ENCODE measurements at regions not wholly inside any gene's neighbourhood (a gene's known extent, or its start where the extent isn't known, plus 50 kb on each side); places are given as distances from the start of the nearest gene placed in this dataset.

- DNase-seq (ENCODE audit: low read depth in 2 of 3, low spot score in 1 of 3): no peak
These were observed 636.2 kb upstream of the IGFBP3 start for GRCh38 chr7:46557295-46557711.

GRCh38 chr7:46554688-46555422 lies 633.8 kb upstream of the IGFBP3 start:
- DNase-seq (ENCODE audit: low read depth in 2 of 3, low spot score in 1 of 3): no peak

GRCh38 chr7:46551603-46552002 lies 630.5 kb upstream of the IGFBP3 start:
- DNase-seq (ENCODE audit: low read depth in 2 of 3, low spot score in 1 of 3): no peak

GRCh38 chr7:46550864-46551263 lies 629.8 kb upstream of the IGFBP3 start:
- DNase-seq (ENCODE audit: low read depth in 2 of 3, low spot score in 1 of 3): no peak

GRCh38 chr7:46549892-46550639 lies 629.0 kb upstream of the IGFBP3 start:
- no peak for DNase-seq (ENCODE audit: low read depth in 2 of 3, low spot score in 1 of 3)

GRCh38 chr7:46549347-46549746 lies 628.3 kb upstream of the IGFBP3 start:
- no peak for DNase-seq (ENCODE audit: low read depth in 2 of 3, low spot score in 1 of 3)

- DNase-seq (ENCODE audit: low read depth in 2 of 3, low spot score in 1 of 3): no peak
These were observed 626.0 kb upstream of the IGFBP3 start for GRCh38 chr7:46547044-46547443.

GRCh38 chr7:46545790-46546189 lies 624.7 kb upstream of the IGFBP3 start:
- DNase-seq (ENCODE audit: low read depth in 2 of 3, low spot score in 1 of 3): no peak

GRCh38 chr7:46544396-46545008 lies 623.4 kb upstream of the IGFBP3 start:
- no peak for DNase-seq (ENCODE audit: low read depth in 2 of 3, low spot score in 1 of 3)

GRCh38 chr7:46542076-46542475 lies 621.0 kb upstream of the IGFBP3 start:
- DNase-seq (ENCODE audit: low read depth in 2 of 3, low spot score in 1 of 3): no peak

GRCh38 chr7:46539892-46540483 lies 618.9 kb upstream of the IGFBP3 start:
- DNase-seq (ENCODE audit: low read depth in 2 of 3, low spot score in 1 of 3): no peak

- no peak for DNase-seq (ENCODE audit: low read depth in 2 of 3, low spot score in 1 of 3)
These were observed 616.3 kb upstream of the IGFBP3 start for GRCh38 chr7:46537191-46537905.

GRCh38 chr7:46534664-46535588 lies 613.9 kb upstream of the IGFBP3 start:
- no peak for DNase-seq (ENCODE audit: low read depth in 2 of 3, low spot score in 1 of 3)

- DNase-seq (ENCODE audit: low read depth in 2 of 3, low spot score in 1 of 3): no peak
These were observed 612.9 kb upstream of the IGFBP3 start for GRCh38 chr7:46533946-46534345.

GRCh38 chr7:46532571-46532970 lies 611.5 kb upstream of the IGFBP3 start:
- no peak for DNase-seq (ENCODE audit: low read depth in 2 of 3, low spot score in 1 of 3)

- DNase-seq (ENCODE audit: low read depth in 2 of 3, low spot score in 1 of 3): no peak
These were observed 609.1 kb upstream of the IGFBP3 start for GRCh38 chr7:46530081-46530750.

- DNase-seq (ENCODE audit: low read depth in 2 of 3, low spot score in 1 of 3): no peak
These were observed 606.3 kb upstream of the IGFBP3 start for GRCh38 chr7:46527360-46527759.

- DNase-seq (ENCODE audit: low read depth in 2 of 3, low spot score in 1 of 3): no peak
These were observed 604.8 kb upstream of the IGFBP3 start for GRCh38 chr7:46525876-46526275.

- DNase-seq (ENCODE audit: low read depth in 2 of 3, low spot score in 1 of 3): no peak
These were observed 603.3 kb upstream of the IGFBP3 start for GRCh38 chr7:46524350-46524749.
